ENCODE measurements at regions not wholly inside any gene's neighbourhood (a gene's known extent, or its start where the extent isn't known, plus 50 kb on each side); places are given as distances from the start of the nearest gene placed in this dataset.

GRCh38 chr4:60800701-60801100, 399.4 kb upstream of the ADGRL3 start:
- TF ChIP-seq CTCF (IDR thresholded peaks at IDR 0.05) (no peak), POLR2AphosphoS5 (IDR thresholded peaks at IDR 0.05) (no peak), POLR2A (IDR thresholded peaks at IDR 0.05) (no peak), EP300 (IDR thresholded peaks at IDR 0.05) (no peak)
